ENCODE measurements at regions not wholly inside any gene's neighbourhood (a gene's known extent, or its start where the extent isn't known, plus 50 kb on each side); places are given as distances from the start of the nearest gene placed in this dataset.
"Not testable (repeated sequence)": the region's sequence is repeated elsewhere in the genome, so short reads cannot be mapped to it uniquely, and the experiment has no call there.

- DNase-seq = no peak
Measured at GRCh38 chr1:30374400-30375070, 348.9 kb downstream of the MATN1 start.

DNA sequence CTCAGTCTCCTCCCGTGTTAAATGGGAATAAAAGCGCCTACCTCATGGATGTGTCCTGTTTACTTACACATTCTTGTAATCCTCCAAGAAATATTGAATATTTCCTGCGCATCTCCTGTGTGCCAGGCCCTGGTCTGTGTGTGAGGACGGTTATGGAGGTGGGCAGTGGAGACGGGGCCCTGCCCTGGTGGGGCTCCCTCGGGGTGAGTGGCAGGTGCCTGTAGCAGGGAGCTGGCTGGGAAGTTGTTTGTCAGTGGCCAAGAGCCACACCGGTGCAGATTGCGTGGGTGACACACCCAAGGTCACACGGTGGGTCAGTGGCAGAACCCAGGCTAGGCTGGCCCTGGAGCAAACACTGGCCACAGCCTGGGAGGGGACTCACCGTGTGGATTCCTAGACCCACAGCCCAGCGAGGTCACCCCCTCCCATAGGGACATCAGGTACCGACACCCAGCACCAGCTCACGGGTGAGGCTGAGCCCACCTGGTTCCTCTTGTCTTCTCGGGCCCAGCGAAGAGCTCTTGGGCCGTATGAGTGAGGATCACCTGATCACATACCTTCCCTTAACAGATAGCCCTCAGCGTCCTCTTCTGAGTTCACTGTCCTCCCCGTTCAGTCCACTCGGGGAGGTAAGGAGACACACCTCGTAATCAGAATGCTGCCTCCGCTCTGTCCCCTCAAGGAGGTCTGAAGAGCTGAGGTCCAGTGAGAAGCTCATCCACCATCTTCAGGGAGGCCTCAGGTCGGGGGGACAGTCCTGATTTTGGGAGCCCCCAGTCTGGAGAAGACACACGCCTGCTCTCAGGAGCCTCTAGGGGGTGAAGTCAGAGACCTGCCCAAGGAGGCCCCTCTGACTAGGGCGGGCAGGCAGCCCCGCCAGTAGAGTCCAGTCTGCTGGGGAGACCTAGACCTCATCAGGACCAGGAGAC lies 349.6 kb downstream of the MATN1 start:
- no peak for DNase-seq

DNA sequence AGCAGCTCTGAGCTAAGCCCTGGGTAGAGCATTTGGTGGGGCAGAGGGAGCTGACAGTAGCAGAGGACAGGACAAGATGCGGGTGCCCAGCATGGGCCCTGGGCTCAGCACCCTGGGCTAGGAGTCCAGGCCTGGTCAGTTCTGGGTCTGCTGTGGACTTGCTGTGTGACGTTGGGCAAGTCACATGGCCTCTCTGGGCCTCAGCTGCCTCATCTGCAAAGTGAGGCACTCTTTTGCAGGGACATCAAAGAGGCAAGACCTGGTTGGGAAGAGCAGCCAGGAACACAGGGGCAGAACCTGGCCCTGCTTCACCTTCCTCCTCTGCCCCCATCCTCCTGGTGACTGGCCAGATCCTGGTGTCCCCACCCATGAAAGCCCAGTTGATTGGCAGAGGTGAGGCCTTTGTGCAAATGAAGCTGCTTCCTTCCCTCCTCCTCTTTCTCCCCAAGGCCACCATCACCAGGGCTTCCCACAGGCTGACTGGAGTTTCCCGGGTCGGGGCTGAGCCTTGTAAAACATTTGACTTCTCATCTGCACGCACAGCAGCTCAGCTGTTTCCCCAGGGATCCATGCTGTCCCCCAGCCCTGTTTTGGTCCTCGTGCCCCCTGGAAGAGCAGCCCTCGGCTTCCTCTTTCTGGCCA lies 350.5 kb downstream of the MATN1 start:
- DNase-seq = no peak

DNA sequence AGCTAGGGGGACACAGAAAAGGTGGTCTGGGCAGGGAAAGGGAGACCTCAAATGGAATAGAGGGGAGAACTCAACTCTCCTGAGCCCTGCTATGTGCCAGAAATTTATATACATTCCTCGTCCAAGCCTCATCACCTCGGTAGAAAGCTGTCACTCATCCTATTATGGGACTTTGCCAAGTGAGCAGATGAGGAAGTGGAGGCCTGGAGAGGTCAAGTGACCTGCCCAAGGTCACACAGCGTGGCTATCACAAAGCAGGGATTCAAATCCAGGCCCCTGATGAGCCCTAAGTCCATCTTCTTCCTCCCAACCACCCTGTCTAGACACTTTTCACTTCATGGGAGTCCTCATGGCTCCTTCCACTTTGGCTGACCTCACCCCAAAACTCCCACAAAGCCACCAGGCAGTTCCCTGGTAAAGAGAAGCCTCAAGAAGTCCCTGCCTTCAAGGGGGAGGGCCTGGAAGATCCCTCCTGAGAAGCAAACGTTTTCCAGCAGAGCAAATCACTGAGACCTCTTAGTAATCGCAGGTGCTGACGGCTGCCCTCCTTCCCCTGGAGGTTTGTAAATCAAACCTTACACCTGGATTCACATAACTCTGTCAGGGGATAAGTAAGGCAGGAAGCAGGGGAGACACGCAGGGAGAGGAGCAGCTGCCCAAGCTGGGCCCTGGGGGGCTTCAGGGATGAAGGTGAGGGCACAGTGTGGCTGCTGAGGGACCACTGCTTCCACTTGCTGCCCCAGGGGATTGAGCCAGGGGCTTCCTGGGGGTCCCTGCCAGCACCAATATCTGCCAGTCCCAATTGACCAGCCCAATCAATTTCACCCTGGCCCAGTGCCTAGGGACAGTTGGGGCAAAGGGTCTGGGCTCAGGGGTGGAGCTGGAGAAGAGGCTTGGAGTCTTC lies 351.2 kb downstream of the MATN1 start:
- DNase-seq = no peak

DNA sequence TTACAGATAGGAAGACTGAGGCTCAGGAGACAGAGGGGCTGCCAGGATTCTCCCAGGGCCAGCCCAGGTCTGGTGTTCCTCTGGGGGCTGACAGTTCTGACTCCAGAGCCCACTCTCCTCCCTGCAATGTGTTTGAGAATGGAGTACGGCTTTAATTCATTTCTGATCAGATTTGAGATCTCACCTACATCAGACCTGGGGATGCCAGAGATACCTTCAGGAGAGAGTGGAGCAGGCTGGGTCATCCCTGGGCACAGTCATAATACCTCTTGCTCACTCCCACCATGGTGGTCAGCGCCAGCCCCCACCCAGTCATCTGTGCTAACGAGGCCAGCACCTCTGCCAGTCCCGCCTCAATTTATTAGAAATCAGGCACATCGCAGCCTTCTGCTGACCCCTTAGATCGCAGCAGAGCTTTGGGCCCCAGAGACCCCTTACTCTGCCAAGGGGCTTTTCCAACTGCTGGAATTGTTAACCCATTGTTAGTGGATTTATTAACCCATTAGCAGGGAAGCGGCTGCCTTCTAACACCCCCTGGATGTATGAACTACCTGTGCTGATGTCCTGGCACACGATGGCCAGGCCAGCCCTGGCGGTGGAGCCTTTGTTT lies 352.1 kb downstream of the MATN1 start:
- DNase-seq = no peak

GRCh38 chr1:30368651-30369240 lies 354.6 kb downstream of the MATN1 start:
- DNase-seq = no peak

- peak in 1 of 3 experiments; percentile 10 for DNase-seq
Measured at GRCh38 chr1:30366911-30367310, 356.5 kb downstream of the MATN1 start.

GRCh38 chr1:30366199-30366598 lies 357.2 kb downstream of the MATN1 start:
- no peak for DNase-seq

GRCh38 chr1:30365596-30365995 lies 357.8 kb downstream of the MATN1 start:
- no peak for DNase-seq

- no peak for DNase-seq
Measured at GRCh38 chr1:30363031-30363430, 360.4 kb downstream of the MATN1 start.

DNA sequence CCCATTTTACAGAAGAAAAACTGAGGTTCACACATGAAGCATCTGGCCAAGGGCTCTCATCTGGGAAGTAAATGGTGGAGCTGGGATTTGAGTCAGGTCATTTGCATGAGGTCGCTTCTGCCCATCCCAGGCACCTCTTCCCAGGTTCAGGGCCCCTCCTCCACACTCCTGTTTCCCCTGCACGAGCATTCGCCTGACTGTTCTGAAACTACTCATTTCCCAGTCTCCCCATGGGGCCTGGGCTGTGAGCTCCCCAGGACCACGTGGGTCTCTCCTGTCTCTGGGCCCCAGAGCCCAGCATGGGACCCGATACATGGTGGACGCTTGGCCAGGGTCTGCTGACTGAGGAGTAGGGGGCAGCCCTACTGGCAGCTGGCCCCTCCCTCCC lies 360.8 kb downstream of the MATN1 start:
- no peak for DNase-seq

- not testable (repeated sequence) for DNase-seq
Measured at GRCh38 chr1:30361890-30362602, 361.3 kb downstream of the MATN1 start.

DNA sequence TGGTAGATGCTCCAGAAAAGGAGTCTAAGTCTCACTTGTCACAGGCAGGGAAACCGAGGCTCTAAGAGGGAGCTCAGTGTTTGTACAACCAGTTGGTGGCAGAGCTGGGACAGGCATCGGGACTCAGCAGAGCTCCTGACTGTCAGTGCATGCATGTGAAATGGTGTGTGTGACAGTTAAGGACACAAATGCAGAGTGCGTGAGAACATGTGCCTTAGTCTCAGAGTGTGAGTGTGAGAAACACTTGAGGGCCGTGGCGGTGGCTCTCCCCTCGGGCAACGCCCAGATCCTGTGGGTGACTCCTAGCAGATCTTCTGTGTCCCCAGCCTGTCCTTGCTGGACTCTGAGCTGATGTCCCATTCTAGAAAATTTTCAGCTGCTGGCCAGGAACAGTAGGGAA lies 362.6 kb downstream of the MATN1 start:
- peak in 1 of 3 experiments; percentile 39 for DNase-seq

DNA sequence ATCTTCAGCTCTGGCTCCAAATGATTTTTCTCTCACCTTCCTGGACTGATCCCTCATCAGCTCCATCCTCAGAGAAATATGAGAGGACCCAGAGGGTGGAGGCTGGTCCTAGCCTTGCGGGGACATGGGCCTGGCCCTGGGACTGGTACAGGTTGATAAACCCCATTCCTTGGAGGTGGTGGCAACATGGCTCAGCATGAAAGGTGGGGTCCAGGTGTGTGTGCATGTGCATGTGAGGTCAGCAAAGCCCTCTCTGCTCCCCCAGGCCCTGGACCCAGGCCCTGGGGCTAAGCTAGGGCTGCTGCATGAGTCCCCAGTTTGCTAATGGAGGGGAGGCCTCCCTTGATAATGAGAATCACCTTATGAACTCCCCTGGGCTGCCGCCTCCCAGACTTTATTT lies 363.1 kb downstream of the MATN1 start:
- DNase-seq = no peak

GRCh38 chr1:30359539-30360220 lies 363.7 kb downstream of the MATN1 start:
- DNase-seq = peak in 1 of 3 experiments; percentile 17

DNA sequence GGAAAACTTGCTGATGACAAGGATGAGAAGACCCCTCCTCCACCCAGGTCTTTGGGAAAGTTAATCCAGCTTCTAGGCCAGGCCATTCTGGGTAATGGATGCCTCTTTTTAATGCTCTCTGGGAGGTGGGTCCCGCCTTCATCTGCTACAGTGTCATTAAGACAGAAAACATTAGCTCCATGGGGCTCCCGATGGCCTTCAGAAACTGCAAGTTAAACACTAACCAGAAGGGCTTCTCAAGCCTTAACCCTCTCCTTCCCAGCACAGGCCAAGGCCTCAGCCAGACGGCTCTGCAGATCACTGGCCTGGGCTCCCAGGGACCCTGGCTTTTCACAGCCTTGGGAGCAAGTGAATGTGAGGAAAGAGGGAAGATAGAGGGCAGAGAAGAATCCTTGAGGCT lies 364.9 kb downstream of the MATN1 start:
- DNase-seq = peak in 2 of 3 experiments; percentile 15 to 35

GRCh38 chr1:30356839-30357238 lies 366.5 kb downstream of the MATN1 start:
- no peak for DNase-seq

DNA sequence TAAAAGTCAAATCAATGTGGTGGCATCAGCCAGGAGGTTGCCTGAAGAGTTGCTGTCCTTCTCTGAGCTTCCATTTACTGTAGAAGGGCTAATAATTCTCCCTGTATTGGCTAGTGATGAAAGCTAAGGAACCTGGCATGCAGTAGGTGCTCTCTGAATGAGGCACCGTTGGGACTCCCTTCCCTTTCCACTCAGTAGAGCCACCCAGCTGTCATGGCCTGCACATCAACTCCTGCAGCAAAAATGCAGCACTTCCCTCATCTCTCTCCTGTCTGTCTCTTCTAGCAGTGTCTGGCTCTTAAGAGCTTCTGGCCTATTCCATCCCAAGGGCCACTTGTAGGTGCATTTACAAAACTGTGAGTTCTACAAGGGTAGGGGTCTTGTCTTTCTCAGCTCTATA lies 369.0 kb downstream of the MATN1 start:
- DNase-seq = no peak

DNA sequence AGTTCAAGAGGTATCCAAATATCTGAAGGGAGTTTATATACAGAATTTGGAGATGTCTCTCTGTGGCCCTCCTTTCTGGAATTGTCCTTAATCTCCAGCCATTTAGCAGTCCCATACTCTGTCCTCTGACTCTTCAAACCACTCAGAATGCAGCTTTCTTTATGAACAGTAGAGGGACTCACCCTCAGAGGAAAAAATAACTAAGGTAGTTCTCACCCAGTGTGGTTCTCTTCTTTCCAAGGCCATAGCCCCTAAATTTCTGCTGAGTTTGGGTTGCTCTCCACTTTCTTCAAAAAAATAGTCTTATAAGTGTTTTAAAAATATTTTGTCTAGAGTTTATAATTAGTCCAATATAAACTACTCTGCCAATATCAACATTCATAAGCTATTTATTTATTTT lies 369.7 kb downstream of the MATN1 start:
- DNase-seq = no peak

- no peak for DNase-seq
Measured at GRCh38 chr1:30348147-30348546, 375.2 kb downstream of the MATN1 start.

Measured in NCI-H1417 (cell line).